HepG2 (cell line): ENCODE measurements at regions not wholly inside any gene's neighbourhood (a gene's known extent, or its start where the extent isn't known, plus 50 kb on each side); places are given as distances from the start of the nearest gene placed in this dataset.

ENCODE experiments used
- ATAC-seq: fragments of 200-7000 bp; cut with Tn5 transposase; 3 replicates; pipeline ENCODE4 v1.9.1; 2020; ENCODE audit warnings: mild to moderate bottlenecking, moderate library complexity
- BruUV-seq: library from RNA; stranded (reverse); fragments of 400-500 nt; replicated peaks from 2 replicates; lab custom pipeline; 2021; lab: Mats Ljungman, UMichigan
- CTCF ChIA-PET: fragments of 300-600 bp; formaldehyde crosslinking; extraction: SDS; loops from one replicate; lab custom pipeline; 2021; ENCODE audit warnings: low total read pairs, inconsistent platforms, low intra/inter-chr PET ratio; lab: Yijun Ruan, JAX
- POLR2A ChIA-PET: fragments of 350-600 bp; sonication (Branson Sonifier 250); formaldehyde crosslinking; loops from one replicate; lab custom pipeline; 2020; ENCODE audit warnings: antibody characterized with exemption, inconsistent platforms; lab: Yijun Ruan, JAX
- DNase-seq: peaks from one replicate; pipeline ENCODE4 v3.0.0-alpha.2; 2015; ENCODE audit warnings: low spot score
- FAIRE-seq: peaks from 3 replicates; lab custom pipeline; 2011; peaks lifted over from hg19 to GRCh38; lab: Jason Lieb, UNC
- H2AFZ ChIP-seq: one replicate; pipeline ENCODE4 v1.6.1; 2011; ENCODE audit warnings: low read length, inconsistent platforms
- H3K27ac ChIP-seq: fragments of 300-600 bp; 3 replicates; pipeline ENCODE4 v1.8.0; 2011; ENCODE audit warnings: mixed run types, mild to moderate bottlenecking, mixed read lengths, low read length, inconsistent platforms; ENCODE audit not compliant: insufficient read depth; ENCODE audit errors: extremely low read length
- H3K27me3 ChIP-seq, 2 experiments: fragments of 200-600 bp in 1 of 2; 2 replicates in 1 of 2; 3 replicates in 1 of 2; pipeline versions ENCODE4 v1.6.0 to v1.8.0; 2011; ENCODE audit warnings: low read length in 2 of 2, mild to moderate bottlenecking in 2 of 2, moderate library complexity in 2 of 2, inconsistent platforms in 1 of 2; ENCODE audit not compliant: insufficient read depth in 2 of 2, control insufficient read depth in 1 of 2
- H3K36me3 ChIP-seq, 2 experiments: fragments of 200-600 bp in 1 of 2; replicated peaks in 1 of 2; 2 replicates in 1 of 2; 3 replicates in 1 of 2; pipeline versions ENCODE4 v1.5.1 to v1.8.0; 2011; ENCODE audit warnings: low read length in 2 of 2, inconsistent platforms in 1 of 2; ENCODE audit not compliant: insufficient read depth in 2 of 2, control insufficient read depth in 1 of 2
- H3K4me1 ChIP-seq: 2 replicates; pipeline ENCODE4 v1.5.1; 2012; ENCODE audit warnings: low read length, inconsistent platforms; ENCODE audit not compliant: insufficient read depth
- H3K4me2 ChIP-seq: 2 replicates; pipeline ENCODE4 v1.6.0; 2011; ENCODE audit warnings: low read depth, low read length, inconsistent platforms
- H3K4me3 ChIP-seq, 3 experiments: fragments of 200-600 bp in 1 of 3; sonication (generic), shearing (Covaris generic) in 1 of 3; replicated peaks in 1 of 3; 2 replicates each; pipeline ENCODE4 v1.5.1; 2011 to 2016; ENCODE audit warnings: low read length in 3 of 3, inconsistent platforms in 2 of 3, low read depth in 2 of 3, mild to moderate bottlenecking in 2 of 3, control low read depth in 1 of 3, mixed read lengths in 1 of 3; ENCODE audit not compliant: insufficient read depth in 1 of 3
- H3K79me2 ChIP-seq: one replicate; pipeline ENCODE4 v1.6.1; 2011; ENCODE audit warnings: low read length, inconsistent platforms; ENCODE audit not compliant: insufficient read depth
- H3K9ac ChIP-seq: 2 replicates; pipeline ENCODE4 v1.6.0; 2011; ENCODE audit warnings: mild to moderate bottlenecking, low read depth, low read length, inconsistent platforms; ENCODE audit not compliant: insufficient read depth
- H3K9me3 ChIP-seq: 2 replicates; pipeline ENCODE4 v1.5.1; 2012; ENCODE audit warnings: mild to moderate bottlenecking, low read length
- H4K20me1 ChIP-seq: 2 replicates; pipeline ENCODE4 v1.6.0; 2011; ENCODE audit warnings: inconsistent platforms, mild to moderate bottlenecking, low read length, moderate library complexity; ENCODE audit not compliant: insufficient read depth
- FOXP1 ChIP-seq, 2 experiments: fragments of 450-650 bp in 1 of 2; IDR thresholded peaks; 2 replicates each; pipeline ENCODE4 v1.6.1; 2017 to 2018; ENCODE audit warnings: antibody characterized with exemption in 1 of 2
- GATA4 ChIP-seq: sonication (generic); IDR thresholded peaks from 2 replicates; pipeline ENCODE4 v1.6.1; 2016; ENCODE audit warnings: antibody characterized with exemption, low read depth, borderline replicate concordance
- MTF1 ChIP-seq: sonication (generic); formaldehyde crosslinking; IDR thresholded peaks from 2 replicates; pipeline ENCODE4 v1.5.0; 2020; ENCODE audit warnings: missing genetic modification reagents
- NFKB2 ChIP-seq: sonication (generic); formaldehyde crosslinking; IDR thresholded peaks from 2 replicates; pipeline ENCODE4 v1.4.0; 2020; ENCODE audit warnings: missing genetic modification reagents, borderline replicate concordance
- SIX1 ChIP-seq: sonication (generic); formaldehyde crosslinking; IDR thresholded peaks from 2 replicates; pipeline ENCODE4 v1.4.0; 2020; ENCODE audit warnings: missing genetic modification reagents, borderline replicate concordance
- SSRP1 ChIP-seq: IDR thresholded peaks from 2 replicates; pipeline ENCODE4 v1.6.1; 2016; ENCODE audit warnings: control low read depth
- ZHX1 ChIP-seq: sonication (generic); formaldehyde crosslinking; IDR thresholded peaks from 2 replicates; pipeline ENCODE4 v1.8.1; 2022; ENCODE audit warnings: low read depth, mild to moderate bottlenecking, missing genetic modification reagents
- ZNF605 ChIP-seq: sonication (generic); formaldehyde crosslinking; IDR thresholded peaks from 2 replicates; pipeline ENCODE4 v1.8.0; 2022; ENCODE audit warnings: mild to moderate bottlenecking, missing genetic modification reagents
- ZSCAN5A ChIP-seq: sonication (generic); formaldehyde crosslinking; IDR thresholded peaks from 2 replicates; pipeline ENCODE4 v1.8.0; 2022; ENCODE audit warnings: mild to moderate bottlenecking, missing genetic modification reagents, borderline replicate concordance
- WGBS: methylation state at CpG from one replicate; pipeline ENCODE4 v1.1.6; 2017; ENCODE audit warnings: low lambda C conversion rate; 5-methylcytosine and 5-hydroxymethylcytosine counted together
- in situ Hi-C: cut with HindIII; loops from 2 replicates; pipeline ENCODE4 v1.10.0; 2017; ENCODE audit warnings: low pct_unique_long_range_greater_than_20kb; ENCODE audit not compliant: extremely low pct_ligation_motif_present
- intact Hi-C: fragments of 100-400 bp; cut with micrococcal nuclease; formaldehyde crosslinking; loops from one replicate; pipeline ENCODE4 v1.10.0; 2022; ENCODE audit not compliant: unreplicated experiment
- TF ChIP-seq, protein P1 (sequence below): sonication (generic); formaldehyde crosslinking; IDR thresholded peaks from 2 replicates; pipeline ENCODE4 v1.4.0; 2020; ENCODE audit warnings: mild to moderate bottlenecking, missing genetic modification reagents

DNA sequence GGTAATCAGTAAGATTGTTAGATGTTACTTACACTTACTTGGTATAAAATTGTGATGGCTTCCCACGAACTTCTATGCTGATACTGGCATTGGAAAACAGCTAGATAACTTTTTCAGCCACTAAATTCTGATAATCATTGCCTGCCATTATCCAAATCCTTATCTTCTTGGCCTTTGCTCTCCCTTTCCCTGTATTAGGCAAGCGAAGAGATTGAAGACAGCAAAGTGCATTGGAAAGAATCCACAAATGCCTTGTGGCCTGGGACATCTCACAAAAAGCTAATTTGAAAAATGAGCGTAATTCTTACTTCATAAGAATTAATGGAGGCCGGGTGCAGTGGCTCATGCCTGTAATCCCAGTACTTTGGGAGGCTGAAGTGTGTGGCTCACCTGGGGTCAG is 79.5 kb upstream of the MARCKS start:
- in situ Hi-C loops: no loop called here
- CTCF ChIA-PET: no interaction called here
- no TSS peak for BruUV-seq

More for the DNA sequence above, 79.5 kb upstream of the MARCKS start:
- FAIRE-seq: no peak
- Histone ChIP-seq H4K20me1 (no peaks in the 10 kb centered on the region), H3K4me1 (no peaks in the 10 kb centered on the region), H3K4me2 (no peak overlapping the region), H3K4me3 (no peak overlapping the region), H3K27ac (no peak overlapping the region), H3K9me3 (no peaks in the 10 kb centered on the region), H3K9ac (no peak overlapping the region), H3K36me3 (no peaks in the 10 kb centered on the region), H3K27me3 (no peaks in the 10 kb centered on the region), H2AFZ (no peak overlapping the region), H3K79me2 (no peaks in the 10 kb centered on the region)
- no peak for ATAC-seq
- POLR2A ChIA-PET: no interaction called here
- no peak for DNase-seq
- TF ChIP-seq GATA4 (no peak), ZHX1 (no peak), SIX1 (CRISPR knock-in tag) (no peak), SSRP1 (CRISPR knock-in tag) (no peak), ZSCAN5A (CRISPR knock-in tag) (no peak), FOXP1 (IDR thresholded peaks at IDR 0.05) (no peak), FOXP1 (CRISPR knock-in tag; IDR thresholded peaks at IDR 0.05) (no peak), NFKB2 (CRISPR knock-in tag) (no peak), ZNF605 (CRISPR knock-in tag) (no peak), MTF1 (CRISPR knock-in tag) (no peak)
- TF ChIP-seq, protein P1, sequence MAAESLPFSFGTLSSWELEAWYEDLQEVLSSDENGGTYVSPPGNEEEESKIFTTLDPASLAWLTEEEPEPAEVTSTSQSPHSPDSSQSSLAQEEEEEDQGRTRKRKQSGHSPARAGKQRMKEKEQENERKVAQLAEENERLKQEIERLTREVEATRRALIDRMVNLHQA (CRISPR knock-in tag): no peak
- intact Hi-C loops: no loop called here
- 3% methylated on average over 4 of the region's 4 CpGs for WGBS
